ENCODE measurements at regions not wholly inside any gene's neighbourhood (a gene's known extent, or its start where the extent isn't known, plus 50 kb on each side); places are given as distances from the start of the nearest gene placed in this dataset.

DNA sequence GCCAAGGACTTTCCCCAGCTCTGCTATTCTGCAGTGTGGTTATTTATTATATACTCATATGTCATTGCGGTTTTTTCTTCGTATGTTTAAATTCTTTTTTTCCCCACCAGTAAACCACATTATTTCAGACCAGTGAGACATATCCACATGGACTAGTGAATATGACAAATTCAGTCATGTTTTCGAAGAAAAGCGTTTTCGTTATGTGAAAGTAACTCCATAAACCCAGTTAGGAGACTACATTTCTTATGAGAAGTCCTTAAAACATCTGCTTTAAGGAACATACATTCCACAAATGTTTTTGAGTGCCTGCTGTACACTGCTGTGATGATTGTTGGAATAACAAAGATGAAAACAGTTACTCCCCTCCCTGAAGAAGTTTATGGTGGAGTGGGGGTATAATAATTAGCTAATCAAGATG, 591.8 kb upstream of the CLINT1 start:
- TF ChIP-seq, protein P1, sequence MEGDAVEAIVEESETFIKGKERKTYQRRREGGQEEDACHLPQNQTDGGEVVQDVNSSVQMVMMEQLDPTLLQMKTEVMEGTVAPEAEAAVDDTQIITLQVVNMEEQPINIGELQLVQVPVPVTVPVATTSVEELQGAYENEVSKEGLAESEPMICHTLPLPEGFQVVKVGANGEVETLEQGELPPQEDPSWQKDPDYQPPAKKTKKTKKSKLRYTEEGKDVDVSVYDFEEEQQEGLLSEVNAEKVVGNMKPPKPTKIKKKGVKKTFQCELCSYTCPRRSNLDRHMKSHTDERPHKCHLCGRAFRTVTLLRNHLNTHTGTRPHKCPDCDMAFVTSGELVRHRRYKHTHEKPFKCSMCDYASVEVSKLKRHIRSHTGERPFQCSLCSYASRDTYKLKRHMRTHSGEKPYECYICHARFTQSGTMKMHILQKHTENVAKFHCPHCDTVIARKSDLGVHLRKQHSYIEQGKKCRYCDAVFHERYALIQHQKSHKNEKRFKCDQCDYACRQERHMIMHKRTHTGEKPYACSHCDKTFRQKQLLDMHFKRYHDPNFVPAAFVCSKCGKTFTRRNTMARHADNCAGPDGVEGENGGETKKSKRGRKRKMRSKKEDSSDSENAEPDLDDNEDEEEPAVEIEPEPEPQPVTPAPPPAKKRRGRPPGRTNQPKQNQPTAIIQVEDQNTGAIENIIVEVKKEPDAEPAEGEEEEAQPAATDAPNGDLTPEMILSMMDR (IDR thresholded peaks at IDR 0.05) = no peak
- TF ChIP-seq POLR2A (IDR thresholded peaks at IDR 0.05) = no peak

Data from adrenal gland (tissue), 5 donors.